Neuronal stem cell (in vitro differentiated cells): ENCODE measurements at regions not wholly inside any gene's neighbourhood (a gene's known extent, or its start where the extent isn't known, plus 50 kb on each side); places are given as distances from the start of the nearest gene placed in this dataset.

ENCODE experiments used
- DNase-seq: peaks from one replicate; pipeline ENCODE4 v3.0.0-alpha.2; 2013; ENCODE audit warnings: low spot score
- H2AFZ ChIP-seq: one replicate; pipeline ENCODE4 v1.6.1; 2013; ENCODE audit warnings: mild to moderate bottlenecking, low read length, inconsistent platforms
- H2AK5ac ChIP-seq: 2 replicates; pipeline ENCODE4 v1.6.1; 2013; ENCODE audit warnings: low read depth, mild to moderate bottlenecking, inconsistent platforms, low read length, moderate library complexity, mixed read lengths
- H2BK120ac ChIP-seq: 2 replicates; pipeline ENCODE4 v1.6.1; 2013; ENCODE audit warnings: low read depth, mild to moderate bottlenecking, inconsistent platforms, low read length, moderate library complexity, mixed read lengths
- H2BK12ac ChIP-seq: one replicate; pipeline ENCODE4 v1.6.1; 2013; ENCODE audit warnings: low read length, inconsistent platforms
- H2BK15ac ChIP-seq: 2 replicates; pipeline ENCODE4 v1.6.1; 2013; ENCODE audit warnings: mild to moderate bottlenecking, low read length, inconsistent platforms, mixed read lengths
- H2BK5ac ChIP-seq: one replicate; pipeline ENCODE4 v1.6.1; 2013; ENCODE audit warnings: inconsistent platforms, mild to moderate bottlenecking, low read length, moderate library complexity
- H3K14ac ChIP-seq: one replicate; pipeline ENCODE4 v1.6.1; 2013; ENCODE audit warnings: low read length, inconsistent platforms
- H3K18ac ChIP-seq: 2 replicates; pipeline ENCODE4 v1.6.1; 2013; ENCODE audit warnings: low read length, inconsistent platforms
- H3K23ac ChIP-seq: 2 replicates; pipeline ENCODE4 v1.6.1; 2013; ENCODE audit warnings: low read depth, mild to moderate bottlenecking, mixed read lengths, low read length, inconsistent platforms; ENCODE audit not compliant: poor library complexity
- H3K27ac ChIP-seq: replicated peaks from 3 replicates; pipeline ENCODE4 v1.5.1; 2013; ENCODE audit warnings: low read length, inconsistent platforms
- H3K27me3 ChIP-seq, 3 experiments: 2 replicates each; pipeline ENCODE4 v1.6.1; 2013; ENCODE audit warnings: low read length in 3 of 3, mild to moderate bottlenecking in 2 of 3, inconsistent platforms in 1 of 3, low read depth in 1 of 3, mixed read lengths in 1 of 3, moderate library complexity in 1 of 3; ENCODE audit not compliant: control insufficient read depth in 3 of 3, insufficient read depth in 3 of 3
- H3K36me3 ChIP-seq, 2 donors: replicated peaks in 1 of 2; 2 replicates each; pipeline ENCODE4 v1.6.1; 2013; ENCODE audit warnings: low read length in 2 of 2; ENCODE audit not compliant: control insufficient read depth in 2 of 2, insufficient read depth in 2 of 2
- H3K4ac ChIP-seq: 2 replicates; pipeline ENCODE4 v1.6.1; 2013; ENCODE audit warnings: inconsistent platforms, mild to moderate bottlenecking, low read length, moderate library complexity
- H3K4me1 ChIP-seq, 2 donors: 1 replicate in 1 of 2; 2 replicates in 1 of 2; pipeline ENCODE4 v1.6.1; 2013; ENCODE audit warnings: low read length in 2 of 2, low read depth in 1 of 2; ENCODE audit not compliant: control insufficient read depth in 2 of 2, insufficient read depth in 1 of 2
- H3K4me2 ChIP-seq: one replicate; pipeline ENCODE4 v1.6.1; 2013; ENCODE audit warnings: mild to moderate bottlenecking, low read length, inconsistent platforms; ENCODE audit not compliant: insufficient read depth, poor library complexity, severe bottlenecking
- H3K4me3 ChIP-seq, 2 donors: 2 replicates each; pipeline ENCODE4 v1.5.1; 2013; ENCODE audit warnings: low read length in 2 of 2, mild to moderate bottlenecking in 2 of 2, inconsistent platforms in 1 of 2, moderate library complexity in 1 of 2
- H3K79me1 ChIP-seq: one replicate; pipeline ENCODE4 v1.6.1; 2013; ENCODE audit warnings: low read depth, mild to moderate bottlenecking, inconsistent platforms, low read length, moderate library complexity
- H3K9ac ChIP-seq: one replicate; pipeline ENCODE4 v1.6.1; 2013; ENCODE audit warnings: mild to moderate bottlenecking, low read depth, low read length, inconsistent platforms; ENCODE audit not compliant: poor library complexity
- H3K9me3 ChIP-seq, 2 donors: replicated peaks in 1 of 2; 2 replicates each; pipeline versions ENCODE3 to v1.6.1; 2013; ENCODE audit warnings: low read length in 2 of 2, mild to moderate bottlenecking in 2 of 2, inconsistent platforms in 1 of 2, low read depth in 1 of 2, mixed read lengths in 1 of 2, moderate library complexity in 1 of 2; ENCODE audit not compliant: control insufficient read depth in 2 of 2, insufficient read depth in 1 of 2
- H4K8ac ChIP-seq: one replicate; pipeline ENCODE4 v1.6.1; 2013; ENCODE audit warnings: low read depth, mild to moderate bottlenecking, inconsistent platforms, low read length, moderate library complexity
- H4K91ac ChIP-seq: one replicate; pipeline ENCODE4 v1.6.1; 2013; ENCODE audit warnings: low read length, low read depth, mild to moderate bottlenecking, inconsistent platforms; ENCODE audit not compliant: poor library complexity
- WGBS, 2 donors: extraction: QIAGEN DNeasy Blood & Tissue Kit; methylation state at CpG; one replicate each; pipeline ENCODE4 v1.1.7; 2013; ENCODE audit warnings: missing lambda C conversion rate in 2 of 2, mixed read lengths in 1 of 2; ENCODE audit not compliant: insufficient read length in 2 of 2, insufficient replicate concordance in 1 of 2; ENCODE audit errors: extremely low coverage in 2 of 2; 5-methylcytosine and 5-hydroxymethylcytosine counted together

GRCh38 chr9:109986521-109986991 is 206.6 kb downstream of the PALM2AKAP2 start:
- H2BK120ac ChIP-seq = no peak overlapping the region
- no peak overlapping the region for H3K4me3 ChIP-seq
- peaks cover 3 to 13% of the 10 kb centered on the region in 2 donors for H3K9me3 ChIP-seq
- H3K18ac ChIP-seq = no peak overlapping the region
- H3K4me2 ChIP-seq = no peak overlapping the region
- no peak overlapping the region for H2BK15ac ChIP-seq
- H3K79me1 ChIP-seq = no peaks in the 10 kb centered on the region
- H2BK12ac ChIP-seq = no peak overlapping the region
- no peak overlapping the region for H2BK5ac ChIP-seq
- no peak overlapping the region for H2AFZ ChIP-seq
- no peak overlapping the region for H3K4ac ChIP-seq
- no CpG with 5 or more reads among the region's 1 CpG for WGBS, 2 donors
- DNase-seq = no peak
- no peak overlapping the region for H3K14ac ChIP-seq
- H3K9ac ChIP-seq = no peak overlapping the region
- H3K27me3 ChIP-seq = no peaks in the 10 kb centered on the region
- no peak overlapping the region for H4K91ac ChIP-seq
- H3K27ac ChIP-seq = no peak overlapping the region
- no peak overlapping the region for H4K8ac ChIP-seq
- no peak overlapping the region for H3K23ac ChIP-seq
- no peaks in the 10 kb centered on the region for H3K36me3 ChIP-seq
- no peak overlapping the region for H2AK5ac ChIP-seq
- no peaks in the 10 kb centered on the region for H3K4me1 ChIP-seq

DNA sequence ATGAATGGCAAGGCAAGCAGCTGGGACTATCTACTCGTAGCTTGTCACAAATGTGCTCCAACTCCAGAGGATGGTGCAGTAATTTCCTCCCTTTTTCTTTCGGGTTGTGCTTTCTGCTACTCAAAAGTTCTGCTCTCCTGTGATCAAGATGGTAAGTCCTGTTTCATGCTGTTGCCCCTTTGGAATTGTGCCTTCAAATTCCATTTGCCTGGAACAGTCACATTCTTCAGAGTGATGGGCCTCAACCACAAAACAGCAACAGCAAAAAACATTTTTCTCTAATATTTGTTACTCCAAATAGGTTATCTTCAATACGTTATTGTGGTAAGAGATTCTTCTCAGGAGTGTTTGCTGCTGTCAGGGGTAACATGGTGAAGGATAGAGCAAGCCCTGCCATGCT is 209.3 kb downstream of the PALM2AKAP2 start:
- no peak overlapping the region for H3K4me2 ChIP-seq
- H3K27ac ChIP-seq = no peak overlapping the region
- H2BK120ac ChIP-seq = no peak overlapping the region
- H3K36me3 ChIP-seq = no peaks in the 10 kb centered on the region
- H3K4ac ChIP-seq = no peak overlapping the region
- H3K79me1 ChIP-seq = no peaks in the 10 kb centered on the region
- H3K4me3 ChIP-seq = no peak overlapping the region
- WGBS, 2 donors = no CpG with 5 or more reads among the region's 3 CpGs
- H3K27me3 ChIP-seq = no peaks in the 10 kb centered on the region
- H2BK5ac ChIP-seq = no peak overlapping the region
- H3K23ac ChIP-seq = no peak overlapping the region
- H4K91ac ChIP-seq = no peak overlapping the region
- no peak overlapping the region for H2AK5ac ChIP-seq
- H2BK12ac ChIP-seq = no peak overlapping the region
- H2BK15ac ChIP-seq = no peak overlapping the region
- no peaks in the 10 kb centered on the region for H3K4me1 ChIP-seq
- no peak overlapping the region for H3K9ac ChIP-seq
- H3K18ac ChIP-seq = no peak overlapping the region
- H3K9me3 ChIP-seq = peaks cover 3 to 13% of the 10 kb centered on the region in 2 donors
- no peak overlapping the region for H4K8ac ChIP-seq
- no peak overlapping the region for H2AFZ ChIP-seq
- no peak for DNase-seq
- H3K14ac ChIP-seq = no peak overlapping the region

DNA sequence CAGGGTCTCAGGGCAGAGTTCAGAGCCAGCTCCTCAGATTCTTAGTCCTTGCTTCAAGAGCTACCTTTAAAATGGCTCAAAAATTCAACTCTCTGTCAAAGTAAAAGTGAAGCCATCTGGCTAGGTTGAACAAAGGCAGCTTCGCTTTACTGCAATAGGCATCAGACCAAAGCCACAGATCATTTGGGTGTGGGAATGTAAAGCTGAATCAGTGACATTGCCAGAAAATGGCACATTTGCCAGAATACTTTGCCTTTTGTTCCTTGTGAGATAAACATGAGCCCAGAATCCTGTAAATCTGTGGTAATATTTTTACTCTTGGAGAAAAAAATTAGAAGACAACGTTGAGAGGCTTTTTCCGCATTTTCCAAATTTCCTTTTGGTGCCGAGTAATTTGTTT is 210.5 kb downstream of the PALM2AKAP2 start:
- Histone ChIP-seq H3K4ac (no peak overlapping the region), H4K91ac (no peak overlapping the region), H3K9ac (no peak overlapping the region), H2AK5ac (no peak overlapping the region), H3K36me3 (no peaks in the 10 kb centered on the region), H3K14ac (no peak overlapping the region), H2BK120ac (no peak overlapping the region), H3K23ac (no peak overlapping the region), H3K4me2 (no peak overlapping the region), H3K4me1 (no peaks in the 10 kb centered on the region), H2BK15ac (no peak overlapping the region), H3K9me3 (peaks cover 8 to 19% of the 10 kb centered on the region in 2 donors), H3K27me3 (no peaks in the 10 kb centered on the region), H4K8ac (no peak overlapping the region), H3K79me1 (no peaks in the 10 kb centered on the region), H2AFZ (no peak overlapping the region), H3K27ac (no peak overlapping the region), H2BK12ac (no peak overlapping the region), H2BK5ac (no peak overlapping the region), H3K4me3 (no peak overlapping the region), H3K18ac (no peak overlapping the region)
- DNase-seq = no peak
- no CpG with 5 or more reads among the region's 4 CpGs for WGBS, 2 donors

- no peak for DNase-seq
- Histone ChIP-seq H4K91ac (no peak overlapping the region), H3K18ac (no peak overlapping the region), H3K4me3 (no peak overlapping the region), H2AK5ac (no peak overlapping the region), H3K4me1 (no peaks in the 10 kb centered on the region), H2BK120ac (no peak overlapping the region), H2BK12ac (no peak overlapping the region), H3K36me3 (no peaks in the 10 kb centered on the region), H3K27me3 (no peaks in the 10 kb centered on the region), H3K4me2 (no peak overlapping the region), H3K9me3 (peaks cover 13 to 22% of the 10 kb centered on the region in 2 donors), H3K79me1 (no peaks in the 10 kb centered on the region), H2BK15ac (no peak overlapping the region), H3K23ac (no peak overlapping the region), H4K8ac (no peak overlapping the region), H3K4ac (no peak overlapping the region), H2AFZ (no peak overlapping the region), H3K14ac (no peak overlapping the region), H2BK5ac (no peak overlapping the region), H3K27ac (no peak overlapping the region), H3K9ac (no peak overlapping the region)
- WGBS, 2 donors = no CpG with 5 or more reads among the region's 1 CpG
Measured at GRCh38 chr9:109992293-109992692, 212.3 kb downstream of the PALM2AKAP2 start.
